ENCODE measurements at regions not wholly inside any gene's neighbourhood (a gene's known extent, or its start where the extent isn't known, plus 50 kb on each side); places are given as distances from the start of the nearest gene placed in this dataset.

GRCh38 chr13:47139519-47139918 lies 242.7 kb upstream of the HTR2A start:
- TF ChIP-seq CTCF (IDR thresholded peaks at IDR 0.05; ENCODE audit: unreplicated experiment in 3 of 3), result no peak
- H3K9me3 Mint-ChIP-seq, result no peaks in the 10 kb centered on the region
- H3K27ac Mint-ChIP-seq, result no peak overlapping the region
- no peaks in the 10 kb centered on the region for H3K27me3 Mint-ChIP-seq (ENCODE audit: low read depth)
- H3K4me1 Mint-ChIP-seq, result no peaks in the 10 kb centered on the region
- no peaks in the 10 kb centered on the region for H3K36me3 Mint-ChIP-seq (ENCODE audit: low read depth)
- H3K4me3 Mint-ChIP-seq, result no peak overlapping the region

- H3K4me3 Mint-ChIP-seq, result no peak overlapping the region
- H3K4me1 Mint-ChIP-seq, result peaks cover 16% of the 10 kb centered on the region
- H3K27me3 Mint-ChIP-seq (ENCODE audit: low read depth), result no peaks in the 10 kb centered on the region
- no peaks in the 10 kb centered on the region for H3K9me3 Mint-ChIP-seq
- peak overlapping the region in 1 of 3 experiments; percentile 50 for H3K27ac Mint-ChIP-seq
- TF ChIP-seq CTCF (IDR thresholded peaks at IDR 0.05; ENCODE audit: unreplicated experiment in 3 of 3), result no peak
- H3K36me3 Mint-ChIP-seq (ENCODE audit: low read depth), result no peaks in the 10 kb centered on the region
These were observed 239.7 kb upstream of the HTR2A start for GRCh38 chr13:47136504-47136941.

- H3K27me3 Mint-ChIP-seq (ENCODE audit: low read depth), result no peaks in the 10 kb centered on the region
- no peak for TF ChIP-seq CTCF (IDR thresholded peaks at IDR 0.05; ENCODE audit: unreplicated experiment in 3 of 3)
- peak overlapping the region in 1 of 3 experiments; percentile 50 for H3K27ac Mint-ChIP-seq
- no peaks in the 10 kb centered on the region for H3K36me3 Mint-ChIP-seq (ENCODE audit: low read depth)
- peaks cover 16% of the 10 kb centered on the region for H3K4me1 Mint-ChIP-seq
- H3K9me3 Mint-ChIP-seq, result no peaks in the 10 kb centered on the region
- no peak overlapping the region for H3K4me3 Mint-ChIP-seq
These were observed 239.1 kb upstream of the HTR2A start for GRCh38 chr13:47135800-47136503.

GRCh38 chr13:47134939-47135489 lies 238.2 kb upstream of the HTR2A start:
- Mint-ChIP-seq H3K9me3 (no peaks in the 10 kb centered on the region), H3K27me3 (ENCODE audit: low read depth) (no peaks in the 10 kb centered on the region), H3K4me1 (peaks cover 16% of the 10 kb centered on the region), H3K4me3 (no peak overlapping the region), H3K36me3 (ENCODE audit: low read depth) (no peaks in the 10 kb centered on the region), H3K27ac (peak overlapping the region in 2 of 3 experiments; percentile 20 to 44)
- TF ChIP-seq CTCF (IDR thresholded peaks at IDR 0.05; ENCODE audit: unreplicated experiment in 3 of 3), result no peak

GRCh38 chr13:47133011-47133445 lies 236.2 kb upstream of the HTR2A start:
- H3K27ac Mint-ChIP-seq, result peak overlapping the region; percentile 52 to 92 (median 76)
- H3K36me3 Mint-ChIP-seq (ENCODE audit: low read depth), result no peaks in the 10 kb centered on the region
- TF ChIP-seq CTCF (IDR thresholded peaks at IDR 0.05; ENCODE audit: unreplicated experiment in 3 of 3), result no peak
- H3K9me3 Mint-ChIP-seq, result no peaks in the 10 kb centered on the region
- peaks cover 3% of the 10 kb centered on the region for H3K27me3 Mint-ChIP-seq (ENCODE audit: low read depth)
- no peak overlapping the region for H3K4me3 Mint-ChIP-seq
- peaks cover 16% of the 10 kb centered on the region for H3K4me1 Mint-ChIP-seq

- H3K36me3 Mint-ChIP-seq (ENCODE audit: low read depth), result no peaks in the 10 kb centered on the region
- TF ChIP-seq CTCF (IDR thresholded peaks at IDR 0.05; ENCODE audit: unreplicated experiment in 3 of 3), result no peak
- no peak overlapping the region for H3K27ac Mint-ChIP-seq
- H3K27me3 Mint-ChIP-seq (ENCODE audit: low read depth), result peaks cover 3% of the 10 kb centered on the region
- H3K4me1 Mint-ChIP-seq, result peaks cover 16% of the 10 kb centered on the region
- no peaks in the 10 kb centered on the region for H3K9me3 Mint-ChIP-seq
- H3K4me3 Mint-ChIP-seq, result no peak overlapping the region
These were observed 232.6 kb upstream of the HTR2A start for GRCh38 chr13:47129461-47129860.

Measured in nephron (organoid).